Gastrocnemius medialis (tissue), 4 donors: ENCODE measurements at regions not wholly inside any gene's neighbourhood (a gene's known extent, or its start where the extent isn't known, plus 50 kb on each side); places are given as distances from the start of the nearest gene placed in this dataset.

ENCODE experiments used
- POLR2A ChIP-seq, 2 donors: fragments of 450-650 bp; IDR thresholded peaks; one replicate each; pipeline ENCODE4 v1.6.1; 2017; ENCODE audit warnings: antibody characterized with exemption in 2 of 2, mild to moderate bottlenecking in 2 of 2, moderate library complexity in 2 of 2
- TF ChIP-seq, protein P1 (sequence below), 5 experiments: fragments of 450-650 bp in 3 of 5; fragments of 200-600 bp in 2 of 5; sonication (generic) in 2 of 5; IDR thresholded peaks in 4 of 5; conservative IDR thresholded peaks in 1 of 5; 1 replicate in 4 of 5; 2 replicates in 1 of 5; pipeline ENCODE4 v1.5.1; 2016 to 2019; ENCODE audit warnings: antibody characterized with exemption in 5 of 5, mild to moderate bottlenecking in 3 of 5, moderate library complexity in 3 of 5

DNA sequence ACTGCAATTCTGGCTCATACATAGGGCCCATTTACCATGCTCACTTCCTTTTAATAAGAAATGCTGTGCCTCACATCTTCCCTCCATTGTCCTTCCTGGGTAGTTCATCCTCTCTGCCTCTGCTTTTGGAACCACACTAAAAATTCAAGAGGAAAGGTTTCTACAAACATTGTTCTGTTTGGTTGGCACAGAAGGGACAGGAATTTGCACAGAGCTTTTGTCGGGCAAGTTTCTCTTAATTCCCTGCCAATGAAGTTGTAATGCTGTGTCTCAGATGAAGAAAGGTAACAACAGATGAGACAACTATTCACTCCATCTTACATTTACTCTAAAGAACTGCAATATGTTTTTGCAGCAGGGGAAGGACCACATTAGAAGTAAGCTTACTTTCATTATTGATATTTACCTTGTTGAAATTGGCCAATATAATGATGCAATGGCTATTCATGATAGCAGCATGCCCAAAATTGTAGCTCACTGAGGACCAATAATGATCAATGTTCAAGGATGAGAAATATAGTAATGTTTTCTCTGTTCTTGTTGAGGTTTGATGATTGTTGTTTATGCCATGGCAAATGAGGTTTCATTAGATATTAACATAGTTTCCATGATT lies 82.5 kb upstream of the HMHB1 start:
- TF ChIP-seq, protein P1, sequence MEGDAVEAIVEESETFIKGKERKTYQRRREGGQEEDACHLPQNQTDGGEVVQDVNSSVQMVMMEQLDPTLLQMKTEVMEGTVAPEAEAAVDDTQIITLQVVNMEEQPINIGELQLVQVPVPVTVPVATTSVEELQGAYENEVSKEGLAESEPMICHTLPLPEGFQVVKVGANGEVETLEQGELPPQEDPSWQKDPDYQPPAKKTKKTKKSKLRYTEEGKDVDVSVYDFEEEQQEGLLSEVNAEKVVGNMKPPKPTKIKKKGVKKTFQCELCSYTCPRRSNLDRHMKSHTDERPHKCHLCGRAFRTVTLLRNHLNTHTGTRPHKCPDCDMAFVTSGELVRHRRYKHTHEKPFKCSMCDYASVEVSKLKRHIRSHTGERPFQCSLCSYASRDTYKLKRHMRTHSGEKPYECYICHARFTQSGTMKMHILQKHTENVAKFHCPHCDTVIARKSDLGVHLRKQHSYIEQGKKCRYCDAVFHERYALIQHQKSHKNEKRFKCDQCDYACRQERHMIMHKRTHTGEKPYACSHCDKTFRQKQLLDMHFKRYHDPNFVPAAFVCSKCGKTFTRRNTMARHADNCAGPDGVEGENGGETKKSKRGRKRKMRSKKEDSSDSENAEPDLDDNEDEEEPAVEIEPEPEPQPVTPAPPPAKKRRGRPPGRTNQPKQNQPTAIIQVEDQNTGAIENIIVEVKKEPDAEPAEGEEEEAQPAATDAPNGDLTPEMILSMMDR (IDR thresholded peaks at IDR 0.05 in 4 of 5, conservative IDR thresholded peaks at IDR 0.05 in 1 of 5) = no peak
- no peak for TF ChIP-seq POLR2A (IDR thresholded peaks at IDR 0.05)
